ENCODE measurements at regions not wholly inside any gene's neighbourhood (a gene's known extent, or its start where the extent isn't known, plus 50 kb on each side); places are given as distances from the start of the nearest gene placed in this dataset.

- DNase-seq (no peak), ATAC-seq (no peak)
- no peaks in the 10 kb centered on the region for H3K27me3 Mint-ChIP-seq (ENCODE audit: low read depth in 2 of 2)
- H3K9me3 Mint-ChIP-seq: peaks cover 12 to 17% of the 10 kb centered on the region in 2 donors
- no peaks in the 10 kb centered on the region for H3K27me3 ChIP-seq (ENCODE audit: control insufficient read depth, insufficient read depth, low read length)
- WGBS (ENCODE audit: insufficient coverage): 83% methylated on average over 1 of the region's 2 CpGs
- H3K4me3 Mint-ChIP-seq: no peak overlapping the region
- intact Hi-C loops (cut with micrococcal nuclease): no loop called here
- no peaks in the 10 kb centered on the region for H3K4me1 Mint-ChIP-seq
- peaks cover 8% of the 10 kb centered on the region for H3K36me3 Mint-ChIP-seq
- no peaks in the 10 kb centered on the region for H3K36me3 ChIP-seq (ENCODE audit: control insufficient read depth, insufficient read depth, low read length)
- H3K9me3 ChIP-seq (ENCODE audit: control insufficient read depth, insufficient read depth, low read length): no peaks in the 10 kb centered on the region
- H3K27ac Mint-ChIP-seq: no peak overlapping the region
- no peak overlapping the region for H3K27ac ChIP-seq (ENCODE audit: low read length)
- H3K4me1 ChIP-seq (ENCODE audit: control insufficient read depth, insufficient read depth, low read length): no peaks in the 10 kb centered on the region
- H3K4me3 ChIP-seq (ENCODE audit: low read length): no peak overlapping the region
- TF ChIP-seq CTCF (IDR thresholded peaks at IDR 0.05): no peak
Observed at GRCh38 chr2:82827426-82827825, 1631.7 kb downstream of the SUCLG1 start.

GRCh38 chr2:82826437-82826836 lies 1632.6 kb downstream of the SUCLG1 start:
- intact Hi-C loops (cut with micrococcal nuclease): no loop called here
- H3K36me3 ChIP-seq (ENCODE audit: control insufficient read depth, insufficient read depth, low read length): no peaks in the 10 kb centered on the region
- Mint-ChIP-seq H3K36me3 (peaks cover 8% of the 10 kb centered on the region), H3K4me1 (no peaks in the 10 kb centered on the region), H3K4me3 (no peak overlapping the region), H3K27ac (no peak overlapping the region), H3K27me3 (ENCODE audit: low read depth in 2 of 2) (no peaks in the 10 kb centered on the region), H3K9me3 (peaks cover 12 to 14% of the 10 kb centered on the region in 2 donors)
- WGBS (ENCODE audit: insufficient coverage): 64% methylated on average over 1 of the region's 2 CpGs
- no peak for TF ChIP-seq CTCF (IDR thresholded peaks at IDR 0.05)
- H3K27me3 ChIP-seq (ENCODE audit: control insufficient read depth, insufficient read depth, low read length): no peaks in the 10 kb centered on the region
- H3K9me3 ChIP-seq (ENCODE audit: control insufficient read depth, insufficient read depth, low read length): no peaks in the 10 kb centered on the region
- ATAC-seq: no peak
- H3K4me3 ChIP-seq (ENCODE audit: low read length): no peak overlapping the region
- DNase-seq: no peak
- no peaks in the 10 kb centered on the region for H3K4me1 ChIP-seq (ENCODE audit: control insufficient read depth, insufficient read depth, low read length)
- no peak overlapping the region for H3K27ac ChIP-seq (ENCODE audit: low read length)

- H3K4me3 Mint-ChIP-seq: no peak overlapping the region
- no peak overlapping the region for H3K27ac Mint-ChIP-seq
- intact Hi-C loops (cut with micrococcal nuclease): no loop called here
- no peak for TF ChIP-seq CTCF (IDR thresholded peaks at IDR 0.05)
- H3K4me1 ChIP-seq (ENCODE audit: control insufficient read depth, insufficient read depth, low read length): no peaks in the 10 kb centered on the region
- H3K27me3 Mint-ChIP-seq (ENCODE audit: low read depth in 2 of 2): no peaks in the 10 kb centered on the region
- H3K36me3 Mint-ChIP-seq: peaks cover 8% of the 10 kb centered on the region
- no peak overlapping the region for H3K4me3 ChIP-seq (ENCODE audit: low read length)
- H3K9me3 ChIP-seq (ENCODE audit: control insufficient read depth, insufficient read depth, low read length): no peaks in the 10 kb centered on the region
- peaks cover 12 to 14% of the 10 kb centered on the region in 2 donors for H3K9me3 Mint-ChIP-seq
- ATAC-seq (no peak), DNase-seq (no peak)
- 88% methylated on average over 6 of the region's 8 CpGs for WGBS (ENCODE audit: insufficient coverage)
- H3K4me1 Mint-ChIP-seq: no peaks in the 10 kb centered on the region
- no peaks in the 10 kb centered on the region for H3K27me3 ChIP-seq (ENCODE audit: control insufficient read depth, insufficient read depth, low read length)
- no peak overlapping the region for H3K27ac ChIP-seq (ENCODE audit: low read length)
- H3K36me3 ChIP-seq (ENCODE audit: control insufficient read depth, insufficient read depth, low read length): no peaks in the 10 kb centered on the region
Observed at GRCh38 chr2:82825410-82826090, 1633.5 kb downstream of the SUCLG1 start.

GRCh38 chr2:82823892-82824291 lies 1635.2 kb downstream of the SUCLG1 start:
- ATAC-seq (no peak), DNase-seq (no peak)
- H3K27me3 Mint-ChIP-seq (ENCODE audit: low read depth in 2 of 2): no peaks in the 10 kb centered on the region
- no peak overlapping the region for H3K27ac Mint-ChIP-seq
- no peak overlapping the region for H3K27ac ChIP-seq (ENCODE audit: low read length)
- H3K9me3 ChIP-seq (ENCODE audit: control insufficient read depth, insufficient read depth, low read length): no peaks in the 10 kb centered on the region
- H3K4me3 ChIP-seq (ENCODE audit: low read length): no peak overlapping the region
- no peaks in the 10 kb centered on the region for H3K4me1 Mint-ChIP-seq
- H3K36me3 Mint-ChIP-seq: peaks cover 8% of the 10 kb centered on the region
- no CpG with 5 or more reads among the region's 1 CpG for WGBS (ENCODE audit: insufficient coverage)
- intact Hi-C loops (cut with micrococcal nuclease): no loop called here
- no peak for TF ChIP-seq CTCF (IDR thresholded peaks at IDR 0.05)
- H3K4me3 Mint-ChIP-seq: no peak overlapping the region
- no peaks in the 10 kb centered on the region for H3K4me1 ChIP-seq (ENCODE audit: control insufficient read depth, insufficient read depth, low read length)
- H3K27me3 ChIP-seq (ENCODE audit: control insufficient read depth, insufficient read depth, low read length): no peaks in the 10 kb centered on the region
- peaks cover 13 to 16% of the 10 kb centered on the region in 2 donors for H3K9me3 Mint-ChIP-seq
- no peaks in the 10 kb centered on the region for H3K36me3 ChIP-seq (ENCODE audit: control insufficient read depth, insufficient read depth, low read length)

All from natural killer cell (primary cell).